Kidney epithelial cell (primary cell): ENCODE measurements at regions not wholly inside any gene's neighbourhood (a gene's known extent, or its start where the extent isn't known, plus 50 kb on each side); places are given as distances from the start of the nearest gene placed in this dataset.

Experiments
- DNase-seq: peaks from one replicate; pipeline ENCODE4 v3.0.0-alpha.2; 2010; ENCODE audit warnings: low read depth
- H3K27me3 ChIP-seq: 2 replicates; pipeline ENCODE4 v1.6.0; 2011; ENCODE audit warnings: low read length; ENCODE audit not compliant: control insufficient read depth, insufficient read depth
- H3K36me3 ChIP-seq: 2 replicates; pipeline ENCODE4 v1.5.1; 2011; ENCODE audit warnings: low read length; ENCODE audit not compliant: control insufficient read depth, insufficient read depth
- H3K4me3 ChIP-seq: 2 replicates; pipeline ENCODE4 v1.5.1; 2011; ENCODE audit warnings: low read depth, mild to moderate bottlenecking, control low read depth, low read length
- TF ChIP-seq, protein P1 (sequence below): IDR thresholded peaks from 2 replicates; pipeline ENCODE4 v1.5.1; 2011; ENCODE audit warnings: mild to moderate bottlenecking, moderate library complexity, low read length, control low read depth, inconsistent platforms; ENCODE audit not compliant: insufficient read depth, poor library complexity, severe bottlenecking

GRCh38 chr5:61766141-61766540 is 434.1 kb downstream of the ZSWIM6 start:
- no peak for DNase-seq
- Histone ChIP-seq H3K4me3 (no peak overlapping the region), H3K27me3 (no peaks in the 10 kb centered on the region), H3K36me3 (no peaks in the 10 kb centered on the region)
- TF ChIP-seq, protein P1, sequence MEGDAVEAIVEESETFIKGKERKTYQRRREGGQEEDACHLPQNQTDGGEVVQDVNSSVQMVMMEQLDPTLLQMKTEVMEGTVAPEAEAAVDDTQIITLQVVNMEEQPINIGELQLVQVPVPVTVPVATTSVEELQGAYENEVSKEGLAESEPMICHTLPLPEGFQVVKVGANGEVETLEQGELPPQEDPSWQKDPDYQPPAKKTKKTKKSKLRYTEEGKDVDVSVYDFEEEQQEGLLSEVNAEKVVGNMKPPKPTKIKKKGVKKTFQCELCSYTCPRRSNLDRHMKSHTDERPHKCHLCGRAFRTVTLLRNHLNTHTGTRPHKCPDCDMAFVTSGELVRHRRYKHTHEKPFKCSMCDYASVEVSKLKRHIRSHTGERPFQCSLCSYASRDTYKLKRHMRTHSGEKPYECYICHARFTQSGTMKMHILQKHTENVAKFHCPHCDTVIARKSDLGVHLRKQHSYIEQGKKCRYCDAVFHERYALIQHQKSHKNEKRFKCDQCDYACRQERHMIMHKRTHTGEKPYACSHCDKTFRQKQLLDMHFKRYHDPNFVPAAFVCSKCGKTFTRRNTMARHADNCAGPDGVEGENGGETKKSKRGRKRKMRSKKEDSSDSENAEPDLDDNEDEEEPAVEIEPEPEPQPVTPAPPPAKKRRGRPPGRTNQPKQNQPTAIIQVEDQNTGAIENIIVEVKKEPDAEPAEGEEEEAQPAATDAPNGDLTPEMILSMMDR = no peak

- H3K36me3 ChIP-seq = no peaks in the 10 kb centered on the region
- no peaks in the 10 kb centered on the region for H3K27me3 ChIP-seq
- DNase-seq = no peak
- TF ChIP-seq, protein P1 = no peak
- no peak overlapping the region for H3K4me3 ChIP-seq
Measured at GRCh38 chr5:61767231-61768080, 435.4 kb downstream of the ZSWIM6 start.

DNA sequence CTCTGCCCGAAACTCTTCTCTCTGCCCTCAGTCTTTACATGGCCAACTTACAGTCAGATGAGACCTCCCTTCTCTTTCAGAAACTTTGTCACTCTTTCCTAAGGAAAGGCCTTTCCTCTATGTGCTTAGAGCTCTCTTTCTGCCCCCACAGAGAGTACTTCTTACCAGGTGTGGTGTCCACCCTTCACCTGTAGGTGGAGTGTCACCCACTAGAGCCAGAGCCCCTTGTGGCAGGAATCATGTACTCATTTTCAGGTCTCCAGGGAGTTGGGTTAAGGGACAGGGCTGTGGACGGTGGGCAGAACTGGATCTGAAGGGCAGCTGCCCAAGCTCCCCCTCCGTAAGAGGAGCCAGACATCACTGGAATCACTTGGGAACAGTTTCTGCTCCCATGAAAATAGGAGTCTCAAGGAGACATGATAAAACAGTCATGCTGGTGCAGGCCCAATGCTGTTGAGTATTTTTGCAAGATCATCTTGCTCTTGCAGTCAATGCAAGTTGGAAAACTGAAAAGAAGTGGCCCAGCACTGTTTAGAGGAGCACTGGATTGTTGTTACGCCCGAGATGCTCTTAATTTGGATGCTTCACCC is 436.7 kb downstream of the ZSWIM6 start:
- TF ChIP-seq, protein P1 = peak; percentile 97
- Histone ChIP-seq H3K36me3 (no peaks in the 10 kb centered on the region), H3K27me3 (no peaks in the 10 kb centered on the region), H3K4me3 (no peak overlapping the region)
- DNase-seq = no peak

DNA sequence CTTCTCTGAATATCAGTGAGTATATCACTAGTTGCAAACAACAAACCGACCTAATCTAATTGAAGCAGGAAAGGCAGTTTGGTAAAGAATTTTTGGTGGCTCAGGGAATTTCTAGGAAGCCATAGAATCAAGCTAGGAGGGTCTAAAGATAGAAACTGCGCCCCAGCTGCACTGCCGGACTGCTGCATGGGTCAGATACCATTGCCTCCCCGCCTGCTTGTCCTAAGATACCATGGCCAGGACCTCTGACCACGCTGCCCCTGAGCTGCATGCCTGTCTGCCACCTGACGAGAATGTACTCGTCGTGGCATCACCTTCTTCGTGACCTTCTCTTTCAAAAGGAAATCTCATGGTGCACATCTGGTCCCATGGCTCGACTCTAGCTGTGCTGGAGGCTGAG is 439.0 kb downstream of the ZSWIM6 start:
- no peak for DNase-seq
- TF ChIP-seq, protein P1 = no peak
- H3K36me3 ChIP-seq = no peaks in the 10 kb centered on the region
- H3K27me3 ChIP-seq = no peaks in the 10 kb centered on the region
- H3K4me3 ChIP-seq = no peak overlapping the region

- H3K4me3 ChIP-seq = no peak overlapping the region
- no peaks in the 10 kb centered on the region for H3K27me3 ChIP-seq
- TF ChIP-seq, protein P1 = no peak
- no peaks in the 10 kb centered on the region for H3K36me3 ChIP-seq
- DNase-seq = no peak
Measured at GRCh38 chr5:61771808-61772207, 439.8 kb downstream of the ZSWIM6 start.
